ENCODE measurements at regions not wholly inside any gene's neighbourhood (a gene's known extent, or its start where the extent isn't known, plus 50 kb on each side); places are given as distances from the start of the nearest gene placed in this dataset.

GRCh38 chr12:30010071-30011052 is 226.6 kb upstream of the TMTC1 start:
- ChIA-PET CTCF (no interaction called here), POLR2A (no interaction called here)
- TF ChIP-seq PRDM1 (tag by site-specific recombination; IDR thresholded peaks at IDR 0.05) = no peak
- TF ChIP-seq, protein P1, sequence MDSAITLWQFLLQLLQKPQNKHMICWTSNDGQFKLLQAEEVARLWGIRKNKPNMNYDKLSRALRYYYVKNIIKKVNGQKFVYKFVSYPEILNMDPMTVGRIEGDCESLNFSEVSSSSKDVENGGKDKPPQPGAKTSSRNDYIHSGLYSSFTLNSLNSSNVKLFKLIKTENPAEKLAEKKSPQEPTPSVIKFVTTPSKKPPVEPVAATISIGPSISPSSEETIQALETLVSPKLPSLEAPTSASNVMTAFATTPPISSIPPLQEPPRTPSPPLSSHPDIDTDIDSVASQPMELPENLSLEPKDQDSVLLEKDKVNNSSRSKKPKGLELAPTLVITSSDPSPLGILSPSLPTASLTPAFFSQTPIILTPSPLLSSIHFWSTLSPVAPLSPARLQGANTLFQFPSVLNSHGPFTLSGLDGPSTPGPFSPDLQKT (IDR thresholded peaks at IDR 0.05; ENCODE audit: borderline replicate concordance, low read depth, low read length) = no peak
- no peak for TF ChIP-seq CTCF (tag by site-specific recombination; IDR thresholded peaks at IDR 0.05)
- TF ChIP-seq ZNF274 (IDR thresholded peaks at IDR 0.05; ENCODE audit: low read length) = no peak
- no peak for TF ChIP-seq ZNF274 (tag by site-specific recombination; IDR thresholded peaks at IDR 0.05; ENCODE audit: borderline replicate concordance)
- TF ChIP-seq ZFP69B (tag by site-specific recombination; IDR thresholded peaks at IDR 0.05) = no peak
- TF ChIP-seq WT1 (tag by site-specific recombination; IDR thresholded peaks at IDR 0.05) = no peak
- no peak for TF ChIP-seq ZNF335 (tag by site-specific recombination; conservative IDR thresholded peaks at IDR 0.05)
- no peak for TF ChIP-seq ZNF580 (tag by site-specific recombination; IDR thresholded peaks at IDR 0.05)
- no peak for TF ChIP-seq PATZ1 (tag by site-specific recombination; IDR thresholded peaks at IDR 0.05)
- no peak for TF ChIP-seq ZSCAN30 (tag by site-specific recombination; IDR thresholded peaks at IDR 0.05)
- TF ChIP-seq, protein P2, sequence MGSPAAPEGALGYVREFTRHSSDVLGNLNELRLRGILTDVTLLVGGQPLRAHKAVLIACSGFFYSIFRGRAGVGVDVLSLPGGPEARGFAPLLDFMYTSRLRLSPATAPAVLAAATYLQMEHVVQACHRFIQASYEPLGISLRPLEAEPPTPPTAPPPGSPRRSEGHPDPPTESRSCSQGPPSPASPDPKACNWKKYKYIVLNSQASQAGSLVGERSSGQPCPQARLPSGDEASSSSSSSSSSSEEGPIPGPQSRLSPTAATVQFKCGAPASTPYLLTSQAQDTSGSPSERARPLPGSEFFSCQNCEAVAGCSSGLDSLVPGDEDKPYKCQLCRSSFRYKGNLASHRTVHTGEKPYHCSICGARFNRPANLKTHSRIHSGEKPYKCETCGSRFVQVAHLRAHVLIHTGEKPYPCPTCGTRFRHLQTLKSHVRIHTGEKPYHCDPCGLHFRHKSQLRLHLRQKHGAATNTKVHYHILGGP (tag by site-specific recombination; IDR thresholded peaks at IDR 0.05) = no peak
- TF ChIP-seq ZNF202 (tag by site-specific recombination; IDR thresholded peaks at IDR 0.05; ENCODE audit: borderline replicate concordance) = no peak
- no peak for TF ChIP-seq ZBTB1 (tag by site-specific recombination; IDR thresholded peaks at IDR 0.05)
- TF ChIP-seq TSHZ1 (tag by site-specific recombination; IDR thresholded peaks at IDR 0.05; ENCODE audit: borderline replicate concordance) = no peak
- TF ChIP-seq ZFHX2 (tag by site-specific recombination; conservative IDR thresholded peaks at IDR 0.05) = no peak
- no peak for TF ChIP-seq ZNF654 (tag by site-specific recombination; IDR thresholded peaks at IDR 0.05; ENCODE audit: low read depth)
- TF ChIP-seq, protein P3, sequence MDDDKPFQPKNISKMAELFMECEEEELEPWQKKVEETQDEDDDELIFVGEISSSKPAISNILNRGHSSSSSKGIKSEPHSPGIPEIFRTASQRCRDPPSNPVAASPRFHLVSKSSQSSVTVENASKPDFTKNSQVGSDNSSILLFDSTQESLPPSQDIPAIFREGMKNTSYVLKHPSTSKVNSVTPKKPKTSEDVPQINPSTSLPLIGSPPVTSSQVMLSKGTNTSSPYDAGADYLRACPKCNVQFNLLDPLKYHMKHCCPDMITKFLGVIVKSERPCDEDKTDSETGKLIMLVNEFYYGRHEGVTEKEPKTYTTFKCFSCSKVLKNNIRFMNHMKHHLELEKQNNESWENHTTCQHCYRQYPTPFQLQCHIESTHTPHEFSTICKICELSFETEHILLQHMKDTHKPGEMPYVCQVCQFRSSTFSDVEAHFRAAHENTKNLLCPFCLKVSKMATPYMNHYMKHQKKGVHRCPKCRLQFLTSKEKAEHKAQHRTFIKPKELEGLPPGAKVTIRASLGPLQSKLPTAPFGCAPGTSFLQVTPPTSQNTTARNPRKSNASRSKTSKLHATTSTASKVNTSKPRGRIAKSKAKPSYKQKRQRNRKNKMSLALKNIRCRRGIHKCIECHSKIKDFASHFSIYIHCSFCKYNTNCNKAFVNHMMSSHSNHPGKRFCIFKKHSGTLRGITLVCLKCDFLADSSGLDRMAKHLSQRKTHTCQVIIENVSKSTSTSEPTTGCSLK (tag by site-specific recombination; IDR thresholded peaks at IDR 0.05) = no peak
- TF ChIP-seq ZNF664 (tag by site-specific recombination; IDR thresholded peaks at IDR 0.05) = no peak
- TF ChIP-seq KLF16 (tag by site-specific recombination; IDR thresholded peaks at IDR 0.05) = no peak

More at GRCh38 chr12:30010071-30011052, 226.6 kb upstream of the TMTC1 start:
- Histone ChIP-seq H3K9me3 (ENCODE audit: control insufficient read depth, insufficient read depth, low read depth, low read length) (no peaks in the 10 kb centered on the region), H3K4me1 (ENCODE audit: control insufficient read depth, insufficient read depth, low read length) (no peaks in the 10 kb centered on the region), H3K36me3 (ENCODE audit: control insufficient read depth in 2 of 2, insufficient read depth in 1 of 2, low read length in 2 of 2) (no peaks in the 10 kb centered on the region), H3K27ac (ENCODE audit: extremely low read depth, low read depth, low read length) (no peak overlapping the region), H3K4me3 (ENCODE audit: low read depth, low read length) (no peak overlapping the region)

Data from HEK293 (cell line).